HEK293 (cell line): ENCODE measurements at regions not wholly inside any gene's neighbourhood (a gene's known extent, or its start where the extent isn't known, plus 50 kb on each side); places are given as distances from the start of the nearest gene placed in this dataset.

Experiments used
- KLF8 ChIP-seq: fragments of 450-650 bp; formaldehyde crosslinking; IDR thresholded peaks from 2 replicates; pipeline ENCODE4 v1.5.1; 2016; ENCODE audit warnings: missing biosample characterization, missing genetic modification characterization
- RBAK ChIP-seq: fragments of 450-650 bp; formaldehyde crosslinking; IDR thresholded peaks from 2 replicates; pipeline ENCODE4 v1.5.1; 2016; ENCODE audit warnings: missing biosample characterization, missing genetic modification characterization
- ZNF549 ChIP-seq: fragments of 450-650 bp; IDR thresholded peaks from 2 replicates; pipeline ENCODE4 v1.5.1; 2018; ENCODE audit warnings: missing biosample characterization, missing genetic modification characterization, mild to moderate bottlenecking, inconsistent platforms, moderate library complexity
- TF ChIP-seq, protein P1 (sequence below): fragments of 450-650 bp; formaldehyde crosslinking; IDR thresholded peaks from 2 replicates; pipeline ENCODE4 v1.5.1; 2016; ENCODE audit warnings: missing biosample characterization, missing genetic modification characterization

DNA sequence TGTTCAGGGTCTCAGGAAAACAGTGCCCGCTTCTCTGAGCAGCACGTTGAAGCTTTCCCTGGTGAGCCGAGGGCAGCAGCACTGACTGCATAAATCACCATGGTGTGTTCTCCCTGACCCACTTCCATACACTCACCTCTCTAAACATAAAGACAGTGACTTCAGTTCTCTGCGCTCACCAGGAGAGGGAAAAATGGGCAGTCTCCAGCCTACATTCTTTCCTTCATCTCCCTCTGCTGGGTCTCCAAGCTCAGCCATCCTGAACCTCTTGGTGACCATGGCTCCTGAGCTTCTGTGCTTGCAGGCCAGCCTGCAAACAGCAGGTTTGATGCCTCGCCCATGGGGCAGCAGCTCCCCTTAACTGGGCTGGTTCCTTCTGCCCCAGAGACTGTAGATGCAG lies 236.6 kb upstream of the ZNF32 start:
- TF ChIP-seq, protein P1, sequence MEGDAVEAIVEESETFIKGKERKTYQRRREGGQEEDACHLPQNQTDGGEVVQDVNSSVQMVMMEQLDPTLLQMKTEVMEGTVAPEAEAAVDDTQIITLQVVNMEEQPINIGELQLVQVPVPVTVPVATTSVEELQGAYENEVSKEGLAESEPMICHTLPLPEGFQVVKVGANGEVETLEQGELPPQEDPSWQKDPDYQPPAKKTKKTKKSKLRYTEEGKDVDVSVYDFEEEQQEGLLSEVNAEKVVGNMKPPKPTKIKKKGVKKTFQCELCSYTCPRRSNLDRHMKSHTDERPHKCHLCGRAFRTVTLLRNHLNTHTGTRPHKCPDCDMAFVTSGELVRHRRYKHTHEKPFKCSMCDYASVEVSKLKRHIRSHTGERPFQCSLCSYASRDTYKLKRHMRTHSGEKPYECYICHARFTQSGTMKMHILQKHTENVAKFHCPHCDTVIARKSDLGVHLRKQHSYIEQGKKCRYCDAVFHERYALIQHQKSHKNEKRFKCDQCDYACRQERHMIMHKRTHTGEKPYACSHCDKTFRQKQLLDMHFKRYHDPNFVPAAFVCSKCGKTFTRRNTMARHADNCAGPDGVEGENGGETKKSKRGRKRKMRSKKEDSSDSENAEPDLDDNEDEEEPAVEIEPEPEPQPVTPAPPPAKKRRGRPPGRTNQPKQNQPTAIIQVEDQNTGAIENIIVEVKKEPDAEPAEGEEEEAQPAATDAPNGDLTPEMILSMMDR (tag by site-specific recombination), result peak; percentile 49
- TF ChIP-seq ZNF549, result no peak
- TF ChIP-seq RBAK, result no peak
- TF ChIP-seq KLF8 (tag by site-specific recombination), result no peak
